ENCODE measurements at regions not wholly inside any gene's neighbourhood (a gene's known extent, or its start where the extent isn't known, plus 50 kb on each side); places are given as distances from the start of the nearest gene placed in this dataset.

- TF ChIP-seq CTCF (IDR thresholded peaks at IDR 0.05; ENCODE audit: low read depth, low read length) (no peak), EZH2phosphoT487 (IDR thresholded peaks at IDR 0.05; ENCODE audit: low read depth) (no peak)
Measured at GRCh38 chr4:155526452-155527169, 140.0 kb upstream of the GUCY1A1 start.
